Erythroblast (primary cell): ENCODE measurements at regions not wholly inside any gene's neighbourhood (a gene's known extent, or its start where the extent isn't known, plus 50 kb on each side); places are given as distances from the start of the nearest gene placed in this dataset.

ENCODE experiments used
- GATA1 ChIP-seq: IDR thresholded peaks from 2 replicates; pipeline ENCODE4 v1.6.1; 2011; ENCODE audit warnings: low read depth, mild to moderate bottlenecking, control low read depth, low read length, moderate library complexity
- POLR2A ChIP-seq: IDR thresholded peaks from 2 replicates; pipeline ENCODE4 v1.6.1; 2011; ENCODE audit warnings: mild to moderate bottlenecking, low read length

DNA sequence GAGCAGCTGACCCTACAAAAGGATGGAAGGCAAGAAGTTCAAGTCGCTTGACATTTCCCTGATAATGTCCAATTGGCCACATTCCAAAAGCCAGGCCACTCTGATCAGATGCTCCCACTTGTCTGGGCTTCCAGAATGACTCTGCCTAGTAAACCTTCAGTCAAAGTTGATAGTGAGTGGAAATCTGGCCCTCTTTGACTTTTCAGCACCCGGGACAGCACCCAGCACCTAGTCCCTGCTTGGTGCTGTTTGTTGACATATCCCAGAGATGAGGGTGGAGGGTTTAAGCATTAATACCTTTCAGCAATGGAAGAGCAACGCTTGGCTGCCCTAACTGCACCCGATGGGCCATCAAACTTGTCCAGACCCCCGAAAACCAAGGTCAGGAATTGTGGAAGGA, 131.3 kb downstream of the AIPL1 start:
- no peak for TF ChIP-seq POLR2A
- no peak for TF ChIP-seq GATA1
